IPS-18c (cell line): ENCODE measurements at regions not wholly inside any gene's neighbourhood (a gene's known extent, or its start where the extent isn't known, plus 50 kb on each side); places are given as distances from the start of the nearest gene placed in this dataset.

Experiments used
- H3K4me3 ChIP-seq: 2 replicates; pipeline ENCODE4 v1.7.0; 2013; ENCODE audit warnings: low read depth, mild to moderate bottlenecking, low read length, moderate library complexity; ENCODE audit not compliant: insufficient read depth
- H3K9me3 ChIP-seq: one replicate; pipeline ENCODE4 v1.6.1; 2013; ENCODE audit warnings: mild to moderate bottlenecking, low read length, moderate library complexity; ENCODE audit not compliant: control insufficient read depth, insufficient read depth

GRCh38 chr1:82525378-82525777 is 724.6 kb downstream of the ADGRL2 start:
- Histone ChIP-seq H3K4me3 (no peak overlapping the region), H3K9me3 (no peaks in the 10 kb centered on the region)

- H3K4me3 ChIP-seq, result no peak overlapping the region
- no peaks in the 10 kb centered on the region for H3K9me3 ChIP-seq
Measured at GRCh38 chr1:82520611-82521010, 719.9 kb downstream of the ADGRL2 start.

GRCh38 chr1:82517586-82517985 is 716.9 kb downstream of the ADGRL2 start:
- H3K4me3 ChIP-seq, result no peak overlapping the region
- H3K9me3 ChIP-seq, result no peaks in the 10 kb centered on the region

- H3K4me3 ChIP-seq, result no peak overlapping the region
- H3K9me3 ChIP-seq, result no peaks in the 10 kb centered on the region
Measured at GRCh38 chr1:82515650-82516049, 714.9 kb downstream of the ADGRL2 start.

GRCh38 chr1:82511441-82511840 is 710.7 kb downstream of the ADGRL2 start:
- H3K9me3 ChIP-seq, result no peaks in the 10 kb centered on the region
- no peak overlapping the region for H3K4me3 ChIP-seq

- Histone ChIP-seq H3K4me3 (no peak overlapping the region), H3K9me3 (no peaks in the 10 kb centered on the region)
Measured at GRCh38 chr1:82510431-82510830, 709.7 kb downstream of the ADGRL2 start.

GRCh38 chr1:82507011-82507410 is 706.3 kb downstream of the ADGRL2 start:
- no peak overlapping the region for H3K4me3 ChIP-seq
- no peaks in the 10 kb centered on the region for H3K9me3 ChIP-seq

- no peaks in the 10 kb centered on the region for H3K9me3 ChIP-seq
- H3K4me3 ChIP-seq, result no peak overlapping the region
Measured at GRCh38 chr1:82503822-82504221, 703.1 kb downstream of the ADGRL2 start.

GRCh38 chr1:82499022-82499421 is 698.3 kb downstream of the ADGRL2 start:
- Histone ChIP-seq H3K4me3 (no peak overlapping the region), H3K9me3 (peaks cover 5% of the 10 kb centered on the region)

GRCh38 chr1:82494117-82494516 is 693.4 kb downstream of the ADGRL2 start:
- Histone ChIP-seq H3K9me3 (peaks cover 5% of the 10 kb centered on the region), H3K4me3 (no peak overlapping the region)

- H3K4me3 ChIP-seq, result no peak overlapping the region
Measured at GRCh38 chr1:82492159-82492558, 691.4 kb downstream of the ADGRL2 start.

GRCh38 chr1:82491301-82492048 is 690.7 kb downstream of the ADGRL2 start:
- H3K9me3 ChIP-seq, result peaks cover 5% of the 10 kb centered on the region
- no peak overlapping the region for H3K4me3 ChIP-seq

More at GRCh38 chr1:82492159-82492558, 691.4 kb downstream of the ADGRL2 start:
- H3K9me3 ChIP-seq, result peaks cover 5% of the 10 kb centered on the region

GRCh38 chr1:82487778-82488177 is 687.0 kb downstream of the ADGRL2 start:
- Histone ChIP-seq H3K9me3 (no peaks in the 10 kb centered on the region), H3K4me3 (no peak overlapping the region)

GRCh38 chr1:82486969-82487368 is 686.2 kb downstream of the ADGRL2 start:
- no peaks in the 10 kb centered on the region for H3K9me3 ChIP-seq
- no peak overlapping the region for H3K4me3 ChIP-seq

- Histone ChIP-seq H3K4me3 (no peak overlapping the region), H3K9me3 (no peaks in the 10 kb centered on the region)
Measured at GRCh38 chr1:82486468-82486867, 685.7 kb downstream of the ADGRL2 start.

- Histone ChIP-seq H3K9me3 (no peaks in the 10 kb centered on the region), H3K4me3 (no peak overlapping the region)
Measured at GRCh38 chr1:82485591-82486369, 685.0 kb downstream of the ADGRL2 start.

GRCh38 chr1:82483146-82483545 is 682.4 kb downstream of the ADGRL2 start:
- H3K4me3 ChIP-seq, result no peak overlapping the region
- H3K9me3 ChIP-seq, result no peaks in the 10 kb centered on the region

- no peaks in the 10 kb centered on the region for H3K9me3 ChIP-seq
- H3K4me3 ChIP-seq, result no peak overlapping the region
Measured at GRCh38 chr1:82478916-82479315, 678.2 kb downstream of the ADGRL2 start.
